ENCODE measurements at regions not wholly inside any gene's neighbourhood (a gene's known extent, or its start where the extent isn't known, plus 50 kb on each side); places are given as distances from the start of the nearest gene placed in this dataset.

DNA sequence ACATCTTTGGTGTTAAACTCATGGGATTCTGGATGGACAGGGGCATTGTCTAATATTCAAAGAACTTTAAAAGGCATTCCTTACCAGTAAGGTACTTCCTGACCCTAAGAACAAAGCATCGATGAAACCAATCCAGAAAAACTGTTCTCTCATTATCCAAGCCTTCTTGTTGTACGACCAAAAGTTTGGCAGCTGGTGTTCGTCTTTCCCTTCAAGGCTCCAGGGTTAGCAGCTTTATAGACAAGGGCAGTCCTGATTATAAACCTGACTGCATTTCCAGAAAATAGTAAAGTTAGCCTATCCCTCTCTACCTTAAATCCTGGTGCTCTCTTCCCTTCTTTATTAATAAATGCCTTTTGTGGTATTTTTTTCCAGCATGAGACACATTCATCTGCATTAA is 149.4 kb upstream of the MRPS30 start:
- DNase-seq (ENCODE audit: low spot score), result no peak

DNA sequence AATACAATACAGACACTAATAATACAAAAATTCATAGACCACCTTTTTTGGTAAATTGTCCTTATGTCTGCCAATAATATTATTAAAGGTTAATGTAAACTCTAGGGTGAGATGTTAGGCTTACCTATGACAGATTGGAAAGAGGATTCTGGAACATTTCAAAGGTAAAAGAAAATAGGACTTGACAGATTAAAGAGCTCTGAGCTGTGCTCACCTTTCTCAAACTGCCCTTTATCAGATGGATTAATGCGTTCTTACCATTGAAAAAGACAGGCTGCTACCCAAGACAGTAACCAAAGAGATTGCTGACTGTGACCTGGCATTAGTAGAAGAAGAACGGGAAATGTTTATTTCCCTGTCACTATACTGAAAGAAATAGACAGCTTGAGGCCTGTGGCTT is 156.1 kb upstream of the MRPS30 start:
- DNase-seq (ENCODE audit: low spot score), result no peak

DNA sequence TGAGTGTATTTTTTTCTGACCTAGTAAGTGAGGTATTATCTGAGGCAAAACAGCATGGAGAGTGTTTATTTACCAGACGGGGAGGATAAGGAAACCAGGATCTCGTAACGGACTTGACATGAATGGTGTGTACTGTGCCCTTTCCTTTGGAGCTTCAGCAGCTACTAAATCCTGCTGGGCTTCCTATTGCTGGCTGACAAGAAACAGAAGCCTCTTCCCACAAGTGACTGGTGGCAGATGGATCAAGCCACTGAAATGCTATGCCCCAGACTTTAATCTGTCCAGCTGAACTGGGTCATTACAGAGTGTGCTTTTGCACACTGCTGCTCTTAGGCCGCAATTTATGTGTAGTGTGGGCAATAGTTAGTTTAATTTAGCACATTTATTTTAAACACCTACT is 162.7 kb upstream of the MRPS30 start:
- DNase-seq (ENCODE audit: low spot score), result no peak

DNA sequence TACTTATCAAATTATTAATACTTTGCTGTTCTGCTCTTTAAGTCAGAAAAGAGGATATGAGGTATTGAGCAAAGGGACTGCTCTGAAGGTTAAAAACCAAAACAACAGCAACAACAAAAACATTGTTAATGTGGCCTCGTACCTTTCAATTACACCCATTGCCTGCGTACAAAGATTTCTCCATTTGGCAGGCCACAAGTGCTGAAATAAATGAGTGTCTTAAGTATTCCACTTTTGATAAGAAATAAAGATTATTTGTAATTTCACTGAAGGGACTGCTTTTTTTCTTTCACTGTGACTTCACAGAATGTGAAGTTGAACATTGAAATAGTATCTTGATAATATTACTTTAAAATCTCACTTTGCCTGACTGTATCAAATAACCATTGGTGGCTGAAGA is 163.2 kb upstream of the MRPS30 start:
- DNase-seq (ENCODE audit: low spot score), result no peak

DNA sequence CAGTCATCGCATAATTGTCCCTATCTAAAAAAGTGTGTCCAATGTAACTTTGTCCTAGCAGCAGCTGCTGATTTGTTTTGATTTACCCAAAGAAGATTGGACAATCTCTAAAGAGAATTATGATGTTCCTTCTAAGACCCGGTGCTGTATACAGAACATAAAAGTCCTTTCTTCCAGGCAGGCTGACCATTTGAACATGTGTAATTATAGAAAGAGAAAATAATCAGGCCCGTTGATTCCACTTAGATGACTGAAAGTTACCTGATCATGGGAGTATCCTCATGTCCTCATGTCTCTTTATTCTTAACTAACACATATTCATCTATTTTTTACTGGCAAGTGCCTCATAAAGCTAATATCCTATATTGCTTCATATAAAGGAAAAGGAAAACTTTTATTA is 164.1 kb upstream of the MRPS30 start:
- no peak for DNase-seq (ENCODE audit: low spot score)

DNA sequence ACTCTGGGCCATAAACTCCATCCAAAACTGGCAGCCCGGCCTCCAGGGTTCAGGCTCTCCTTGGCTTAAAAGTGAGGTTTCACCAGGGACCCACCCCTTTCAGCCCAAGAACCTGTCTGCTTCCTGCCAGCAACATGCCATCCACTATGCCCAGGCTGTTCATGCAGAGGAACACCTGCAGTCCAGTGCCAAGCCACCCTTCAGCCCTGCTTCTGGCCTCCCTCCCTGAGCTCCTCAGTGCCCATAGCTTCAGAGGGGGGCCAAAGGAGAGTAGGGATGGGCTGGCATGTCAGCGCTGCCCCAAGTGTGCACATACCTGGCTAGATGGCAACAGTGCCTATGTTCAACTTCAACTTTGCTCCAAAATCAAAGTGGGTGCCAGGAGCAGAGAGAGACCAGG is 166.9 kb upstream of the MRPS30 start:
- DNase-seq (ENCODE audit: low spot score), result no peak

DNA sequence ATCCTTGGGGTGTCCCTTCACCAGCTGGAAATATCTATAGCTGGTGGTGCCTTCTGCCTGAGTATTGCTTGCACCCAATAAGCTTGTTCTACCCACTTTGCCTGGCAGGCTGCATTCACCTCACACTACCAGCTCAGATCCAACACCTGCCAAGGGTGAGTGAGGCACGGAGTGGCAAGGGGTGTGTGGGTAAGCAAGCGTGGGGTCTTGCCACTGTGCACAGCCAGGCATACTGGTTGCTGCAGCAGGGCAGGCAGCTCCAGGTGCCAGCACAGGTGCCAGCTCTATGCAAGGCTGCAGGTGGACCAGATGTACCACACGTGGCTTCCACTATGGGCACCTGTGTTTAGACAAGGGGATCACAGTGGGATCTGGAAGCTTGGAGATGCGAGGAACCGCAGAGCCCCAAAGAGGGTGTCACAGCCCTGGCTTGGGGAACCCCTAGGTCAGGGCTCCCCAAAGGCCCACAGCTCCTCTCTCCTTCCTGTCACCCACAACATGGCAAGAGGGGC is 167.7 kb upstream of the MRPS30 start:
- DNase-seq (ENCODE audit: low spot score), result no peak

DNA sequence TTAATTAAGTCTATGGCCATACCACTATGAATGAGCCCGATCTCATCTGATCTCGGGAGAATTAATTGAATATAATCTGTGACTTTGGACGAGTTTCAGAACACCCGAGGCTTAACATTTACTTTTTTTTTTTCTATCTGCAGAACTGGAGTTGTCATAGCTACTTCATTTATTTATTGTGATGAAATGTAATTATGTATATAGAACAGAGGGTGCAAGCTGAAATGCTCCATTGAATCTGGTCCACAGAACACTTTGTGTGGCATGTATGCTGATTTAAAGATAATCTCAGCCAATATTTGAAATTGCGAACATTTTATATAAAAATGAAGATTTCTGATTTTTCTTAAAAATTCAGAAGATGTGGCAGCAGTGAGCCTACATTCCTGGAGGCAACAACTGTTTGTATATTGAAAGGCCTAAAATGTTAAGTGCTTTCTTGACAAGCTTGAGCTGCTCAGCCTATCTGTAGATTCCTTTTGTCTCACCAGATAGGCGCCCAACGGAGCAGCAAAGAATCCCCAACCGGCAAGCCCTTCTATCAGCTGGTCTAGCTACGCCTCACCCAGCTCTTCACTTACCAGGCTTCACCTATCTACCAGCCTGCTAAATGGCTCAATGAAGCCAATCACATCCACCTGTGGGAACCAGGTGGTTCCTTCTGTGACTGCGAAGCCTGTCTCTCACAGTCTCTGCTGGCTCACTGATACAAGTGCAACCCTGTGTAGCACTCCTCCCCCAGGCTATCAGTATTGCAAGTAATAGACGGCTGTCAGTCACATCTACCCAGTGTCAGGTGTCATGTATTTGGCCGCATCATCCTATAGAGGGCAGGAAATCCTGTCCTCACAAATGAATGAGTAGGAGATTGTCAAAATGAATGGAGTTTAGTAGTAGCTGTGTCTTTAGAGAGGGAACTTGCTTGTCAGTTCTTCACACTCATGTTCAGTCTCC is 170.6 kb upstream of the MRPS30 start:
- no peak for DNase-seq (ENCODE audit: low spot score)

DNA sequence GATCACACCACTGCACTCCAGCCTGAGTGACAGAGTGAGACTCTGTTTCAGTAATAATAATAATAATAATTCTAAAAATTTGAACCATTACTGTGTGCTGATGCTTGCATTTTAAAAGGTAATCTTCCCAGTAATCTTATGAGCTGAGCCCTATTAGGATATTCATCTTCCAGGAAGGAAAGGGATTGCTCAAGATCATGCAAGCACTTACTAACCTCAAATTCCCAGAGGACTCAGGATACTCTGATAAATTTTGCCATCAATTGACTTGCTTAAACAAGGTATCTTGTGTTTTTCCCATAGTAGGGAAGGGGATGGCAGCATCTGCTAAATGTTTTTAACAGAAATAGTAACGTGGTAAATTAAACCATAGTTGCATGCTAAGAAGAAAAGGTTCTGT is 176.4 kb upstream of the MRPS30 start:
- DNase-seq (ENCODE audit: low spot score), result no peak

DNA sequence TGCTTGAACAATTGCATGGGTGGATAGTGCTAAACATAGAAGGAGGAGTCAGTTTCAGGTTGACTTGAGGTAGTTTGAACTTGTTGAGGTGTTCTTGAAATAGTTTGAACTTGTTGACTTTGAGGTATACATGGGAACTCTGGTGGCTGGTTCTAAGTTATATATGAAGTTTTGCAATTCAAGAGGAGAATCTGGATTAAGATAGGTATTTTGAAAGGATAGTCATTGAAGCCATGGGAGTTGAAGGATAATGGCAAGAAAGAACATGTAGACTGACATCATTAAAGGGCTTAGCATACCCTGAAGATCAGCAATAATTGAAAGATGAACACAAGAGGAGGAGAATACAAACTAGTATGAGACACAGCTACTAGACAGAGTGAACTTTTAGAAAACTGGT is 181.9 kb upstream of the MRPS30 start:
- no peak for DNase-seq (ENCODE audit: low spot score)

DNA sequence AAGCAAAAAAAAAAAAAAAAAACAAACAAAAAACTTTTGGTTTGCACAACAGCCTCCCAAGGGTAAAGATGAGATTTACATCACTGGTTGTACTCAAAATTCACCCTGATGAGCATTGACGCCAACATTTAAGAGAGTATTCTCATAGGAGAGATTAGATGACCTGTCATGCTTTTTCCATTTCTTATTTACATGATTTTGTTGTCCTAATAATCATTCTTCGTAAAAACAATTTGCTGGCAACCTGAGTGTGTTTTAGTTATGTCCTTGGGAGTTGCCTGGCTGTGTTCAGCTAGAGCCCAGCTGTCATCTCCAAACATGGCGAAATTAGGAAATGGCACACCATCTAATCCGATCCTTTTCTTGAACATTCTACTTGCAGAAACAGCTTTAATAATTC is 186.4 kb upstream of the MRPS30 start:
- DNase-seq (ENCODE audit: low spot score), result no peak

DNA sequence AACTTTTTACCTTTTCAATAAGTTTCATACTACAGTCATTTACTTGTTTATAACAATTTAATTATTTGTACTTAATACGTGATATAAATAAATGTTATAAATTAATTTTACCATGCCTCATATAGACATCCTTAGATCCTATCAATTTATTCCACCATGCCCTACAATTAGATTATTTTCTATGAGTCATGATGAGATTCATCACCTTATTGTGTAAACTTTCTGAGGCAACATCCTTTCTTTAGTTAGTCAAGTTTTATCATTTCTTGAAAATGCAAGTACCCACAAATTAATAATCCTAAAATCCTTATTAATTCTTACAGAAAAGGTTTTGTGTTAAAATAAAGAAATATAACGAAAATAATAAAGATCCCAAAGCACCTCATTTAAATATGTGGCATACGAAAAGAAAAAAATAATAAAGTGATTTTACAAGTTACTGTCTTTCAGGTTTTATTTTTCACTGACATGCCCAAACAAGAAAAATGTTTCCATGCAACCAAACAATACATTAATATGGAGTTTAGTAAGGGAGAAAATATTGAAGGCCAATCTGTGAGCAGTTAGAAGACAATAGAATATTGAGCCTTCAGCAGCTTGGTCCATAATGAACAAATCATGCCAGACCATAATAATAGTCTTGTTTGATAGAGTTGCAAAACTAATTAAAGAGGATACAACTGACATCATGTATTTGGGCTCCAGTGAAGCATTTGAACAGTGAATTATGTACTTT is 188.7 kb upstream of the MRPS30 start:
- no peak for DNase-seq (ENCODE audit: low spot score)

DNA sequence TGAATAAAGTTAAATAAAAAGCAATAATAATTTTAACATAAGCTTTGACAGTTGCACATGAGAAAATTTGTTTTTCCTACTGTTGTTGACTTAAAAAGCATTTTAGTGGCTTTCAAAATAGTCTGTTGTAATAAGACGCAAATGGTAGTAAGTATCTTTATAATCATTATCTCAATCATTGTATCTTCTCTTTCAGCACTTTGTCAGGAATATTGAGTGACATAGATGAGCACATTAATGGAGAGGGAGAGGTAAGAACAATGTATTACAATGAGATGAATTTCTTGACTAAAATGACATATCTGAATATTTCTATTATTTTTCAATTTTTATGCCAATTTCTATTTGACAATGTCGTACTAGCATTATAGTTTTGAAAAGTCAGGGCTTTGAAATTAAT is 193.9 kb upstream of the MRPS30 start:
- DNase-seq (ENCODE audit: low spot score), result no peak

DNA sequence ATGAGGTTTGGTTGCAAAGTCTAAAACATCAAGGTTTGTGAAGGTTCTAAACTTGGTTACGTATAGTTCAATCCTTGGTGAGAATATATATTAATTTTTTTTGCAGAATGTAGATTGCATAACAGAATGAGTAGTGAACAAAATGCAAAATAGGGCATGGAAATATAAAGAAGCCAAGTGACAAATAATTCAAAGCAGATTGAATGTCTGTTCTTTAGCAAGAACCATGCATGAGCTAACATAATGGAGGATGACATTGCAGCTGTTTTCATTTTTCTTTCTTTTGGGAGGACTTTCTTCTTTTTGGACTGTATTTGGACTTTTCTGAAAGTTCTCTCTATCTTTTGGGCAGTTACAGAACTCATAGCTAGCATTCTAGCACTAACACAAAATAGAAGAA is 194.8 kb upstream of the MRPS30 start:
- no peak for DNase-seq (ENCODE audit: low spot score)

DNA sequence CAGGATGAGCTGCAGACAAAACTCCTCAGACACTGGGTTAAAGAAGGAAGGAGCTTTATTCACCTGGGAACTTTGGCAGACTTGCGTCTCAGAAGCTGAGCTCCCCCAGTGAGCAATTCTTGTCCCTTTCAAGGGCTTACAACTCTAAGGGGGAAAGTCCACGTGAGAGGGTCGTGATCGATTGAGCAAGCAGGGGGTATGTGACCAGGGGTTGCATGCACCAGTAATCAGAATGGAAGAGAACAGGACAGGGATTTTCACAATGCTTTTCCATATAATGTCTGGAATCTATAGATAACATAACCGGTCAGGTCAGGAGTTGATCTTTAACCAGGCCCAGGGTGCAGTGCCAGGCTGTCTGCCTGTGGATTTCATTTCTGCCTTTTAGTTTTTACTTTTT is 202.8 kb upstream of the MRPS30 start:
- DNase-seq (ENCODE audit: low spot score), result no peak

DNA sequence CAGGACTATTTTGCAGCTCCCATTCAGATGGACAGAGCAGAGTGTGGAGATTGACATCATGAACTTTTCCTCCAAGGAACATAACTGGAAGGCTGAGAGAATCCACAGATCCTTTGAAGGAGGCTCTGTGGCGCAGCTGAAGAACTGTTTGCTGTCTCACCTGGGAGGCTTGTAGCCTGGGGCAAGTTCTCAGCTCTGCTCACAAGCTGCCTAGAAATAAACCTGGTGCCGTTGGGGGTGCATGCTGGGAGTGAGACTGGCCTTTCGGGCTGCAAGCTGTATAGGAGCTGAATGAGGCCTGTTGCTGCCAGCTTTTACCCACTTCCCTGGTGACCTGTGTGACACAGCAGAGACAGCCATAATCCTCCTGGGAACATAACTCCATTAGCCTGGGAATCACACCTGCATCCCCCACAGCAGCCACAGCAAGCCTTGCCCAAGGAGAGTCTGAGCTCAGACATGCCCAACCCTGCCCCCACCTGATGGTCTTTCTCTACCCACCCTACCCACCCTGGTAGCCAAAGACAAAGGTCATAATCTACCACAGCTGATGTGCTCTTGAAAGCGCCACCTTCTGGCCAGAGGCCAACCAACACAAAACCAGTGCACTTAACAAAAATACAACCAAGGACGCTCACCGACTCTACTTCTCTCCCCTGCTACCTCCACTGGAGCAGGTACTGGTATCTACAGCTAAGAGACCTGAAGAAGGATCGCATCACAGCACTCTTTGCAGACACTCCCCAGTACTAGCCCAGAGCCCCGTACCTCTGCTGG is 205.1 kb upstream of the MRPS30 start:
- DNase-seq (ENCODE audit: low spot score), result peak; percentile 37

DNA sequence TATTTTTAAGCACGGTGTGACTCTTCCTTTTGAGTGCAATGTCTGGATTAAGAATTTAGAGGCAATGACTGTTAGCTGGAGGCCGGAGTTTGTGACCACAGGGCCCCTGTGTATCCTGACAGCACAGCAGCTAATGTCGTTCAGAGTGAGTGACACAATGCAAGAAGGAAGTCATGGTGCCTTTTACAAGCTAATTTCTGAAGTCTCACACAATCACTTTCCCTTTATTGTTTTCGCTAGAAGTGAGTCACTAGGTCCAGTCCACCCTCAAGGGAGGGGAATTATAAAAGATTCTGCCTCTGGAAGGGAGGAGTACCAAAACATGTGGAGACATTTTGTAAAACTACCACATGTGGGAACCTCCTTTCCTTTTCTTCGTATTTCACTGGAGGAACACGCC is 185.5 kb upstream of the FGF10 start:
- DNase-seq (ENCODE audit: low spot score), result no peak

DNA sequence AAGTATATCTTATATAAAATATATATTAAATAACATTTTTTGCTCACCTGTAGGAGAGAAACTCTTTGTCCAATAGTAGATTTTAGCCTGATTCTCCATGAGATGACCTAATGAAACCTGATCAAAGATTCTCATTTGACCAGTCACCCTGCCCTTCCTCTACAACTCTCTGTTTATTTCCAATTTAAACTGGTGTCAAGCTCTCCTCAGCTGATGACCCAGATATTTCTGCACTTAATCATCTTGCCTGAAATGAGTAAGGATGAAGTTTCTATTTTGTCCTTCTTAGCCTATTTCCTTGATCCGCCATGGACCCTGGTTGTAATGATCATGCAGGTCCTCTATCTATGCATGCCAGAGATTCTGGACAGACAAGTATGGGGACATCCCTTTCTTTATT is 179.3 kb upstream of the FGF10 start:
- DNase-seq (ENCODE audit: low spot score), result no peak

DNA sequence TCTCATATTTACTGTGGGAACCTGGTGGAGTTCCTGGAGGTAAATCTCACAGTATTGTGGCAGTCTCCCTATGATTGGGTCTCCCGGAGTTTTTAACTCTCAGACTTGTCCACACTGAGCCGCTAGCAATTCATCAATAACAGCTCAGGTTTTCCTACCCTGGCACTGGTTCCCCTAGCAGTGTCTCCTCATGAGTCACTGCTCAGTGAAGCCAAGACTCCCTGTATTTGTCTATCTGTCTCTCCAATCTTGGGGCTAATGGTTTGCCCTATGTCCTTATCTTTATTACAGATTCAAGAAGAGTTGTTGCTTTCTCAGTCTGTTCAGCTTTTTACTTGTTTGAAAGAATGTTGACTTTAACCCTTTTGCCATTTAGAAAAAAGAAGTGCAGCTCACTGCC is 176.7 kb upstream of the FGF10 start:
- no peak for DNase-seq (ENCODE audit: low spot score)

DNA sequence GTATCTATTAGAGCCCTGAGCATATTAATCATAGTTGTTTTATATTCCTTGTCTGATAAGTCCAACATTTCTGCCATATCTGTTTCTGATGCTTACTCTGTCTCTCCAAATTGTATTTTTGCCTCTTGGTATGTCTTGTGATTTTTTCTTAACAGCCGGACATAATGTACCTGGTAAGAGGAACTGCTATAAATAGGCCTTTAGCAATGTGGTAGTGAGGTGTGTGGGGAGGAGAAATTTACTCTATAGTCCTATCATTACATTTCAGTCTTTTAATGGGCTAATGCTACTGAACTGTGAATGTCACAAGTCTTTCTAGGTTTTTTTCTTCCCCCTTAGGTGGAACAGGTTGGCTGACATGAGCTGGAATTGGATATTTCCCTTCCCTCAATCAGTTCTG is 176.1 kb upstream of the FGF10 start:
- DNase-seq (ENCODE audit: low spot score), result no peak

DNA sequence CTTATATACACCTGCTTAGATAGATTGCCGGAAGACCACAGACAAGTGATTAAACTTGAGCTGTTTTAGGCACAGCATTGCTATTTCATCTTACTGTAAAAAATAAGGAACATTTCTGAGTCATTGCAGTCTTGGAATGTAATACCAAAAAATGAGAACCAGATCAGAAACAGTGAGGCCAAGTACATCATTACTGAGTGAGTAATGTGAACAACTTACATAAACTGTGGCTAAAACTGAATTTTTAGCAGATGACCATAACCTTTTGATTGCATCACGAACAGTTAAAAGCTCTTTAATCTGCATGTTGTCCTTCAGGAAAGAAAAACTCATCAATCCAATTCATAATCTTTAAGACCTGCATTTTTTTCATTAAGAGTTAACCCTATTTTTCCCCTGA is 157.1 kb upstream of the FGF10 start:
- DNase-seq (ENCODE audit: low spot score), result no peak

DNA sequence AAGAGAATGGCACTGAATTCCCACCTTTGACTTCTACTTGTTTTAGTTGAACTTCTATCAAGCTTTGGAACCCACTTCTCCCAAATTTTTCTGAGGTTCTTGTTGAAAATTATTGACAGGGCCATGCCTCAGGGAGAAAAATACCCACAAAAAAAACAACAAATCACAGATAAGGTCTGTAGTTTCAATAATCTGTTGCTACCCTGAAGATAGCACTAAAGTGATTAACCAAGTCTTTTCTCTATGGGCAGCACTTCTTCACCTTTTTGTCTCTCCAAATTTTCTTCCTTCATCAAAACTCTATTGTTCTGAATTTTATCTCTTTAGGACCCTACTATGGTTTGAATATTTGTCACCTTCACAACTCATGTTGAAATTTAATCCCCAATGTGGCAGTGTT is 154.3 kb upstream of the FGF10 start:
- DNase-seq (ENCODE audit: low spot score), result no peak

DNA sequence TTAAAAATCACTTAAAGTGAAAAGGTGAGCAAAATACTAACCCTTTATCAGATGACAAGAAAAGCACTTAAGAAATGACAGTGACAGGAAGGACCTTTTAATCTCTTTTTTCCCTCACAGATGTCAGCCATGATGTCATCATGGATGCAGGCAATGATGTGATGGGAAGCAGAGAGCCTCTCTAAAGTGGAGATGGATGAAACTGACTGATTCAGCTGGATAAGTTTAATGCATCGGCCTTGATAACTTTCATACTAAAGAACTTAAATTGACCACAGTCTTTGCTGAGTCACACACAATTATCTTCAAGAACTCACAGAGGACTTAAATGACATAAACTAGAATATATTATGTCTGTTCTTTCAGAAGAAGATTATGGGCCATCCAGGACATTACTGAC is 153.2 kb upstream of the FGF10 start:
- DNase-seq (ENCODE audit: low spot score), result no peak

Measured in NAMALWA (cell line).